HG03045 (cell line): ENCODE measurements at regions not wholly inside any gene's neighbourhood (a gene's known extent, or its start where the extent isn't known, plus 50 kb on each side); places are given as distances from the start of the nearest gene placed in this dataset.

ENCODE experiments used
- ATAC-seq: cut with Tn5 transposase; IDR thresholded peaks from one replicate; pipeline ENCODE4 v1.9.1; 2021; ENCODE audit warnings: mild to moderate bottlenecking, moderate library complexity; ENCODE audit not compliant: unreplicated experiment

GRCh38 chr7:118076564-118076963 lies 107.4 kb upstream of the LSM8 start:
- no peak for ATAC-seq

- ATAC-seq: no peak
These were observed 105.9 kb upstream of the LSM8 start for GRCh38 chr7:118078015-118078414.

- no peak for ATAC-seq
These were observed 104.6 kb upstream of the LSM8 start for GRCh38 chr7:118079369-118079768.

GRCh38 chr7:118080947-118081346 lies 103.0 kb upstream of the LSM8 start:
- peak; percentile 98 for ATAC-seq

- no peak for ATAC-seq
These were observed 101.5 kb upstream of the LSM8 start for GRCh38 chr7:118082506-118082905.

- ATAC-seq: no peak
These were observed 99.0 kb upstream of the LSM8 start for GRCh38 chr7:118085000-118085399.

- ATAC-seq: no peak
These were observed 96.8 kb upstream of the LSM8 start for GRCh38 chr7:118087126-118087525.

- no peak for ATAC-seq
These were observed 89.9 kb upstream of the LSM8 start for GRCh38 chr7:118094044-118094443.

GRCh38 chr7:118104812-118105441 lies 79.0 kb upstream of the LSM8 start:
- no peak for ATAC-seq

GRCh38 chr7:118109607-118110006 lies 74.4 kb upstream of the LSM8 start:
- ATAC-seq: no peak

- ATAC-seq: no peak
These were observed 73.6 kb upstream of the LSM8 start for GRCh38 chr7:118110178-118110925.

- no peak for ATAC-seq
These were observed 72.6 kb upstream of the LSM8 start for GRCh38 chr7:118111347-118111746.

GRCh38 chr7:118114175-118114574 lies 69.8 kb upstream of the LSM8 start:
- no peak for ATAC-seq

GRCh38 chr7:118129041-118129795 lies 54.7 kb upstream of the LSM8 start:
- no peak for ATAC-seq

- no peak for ATAC-seq
These were observed 51.2 kb upstream of the LSM8 start for GRCh38 chr7:118132764-118133163.
